ENCODE measurements at regions not wholly inside any gene's neighbourhood (a gene's known extent, or its start where the extent isn't known, plus 50 kb on each side); places are given as distances from the start of the nearest gene placed in this dataset.

DNA sequence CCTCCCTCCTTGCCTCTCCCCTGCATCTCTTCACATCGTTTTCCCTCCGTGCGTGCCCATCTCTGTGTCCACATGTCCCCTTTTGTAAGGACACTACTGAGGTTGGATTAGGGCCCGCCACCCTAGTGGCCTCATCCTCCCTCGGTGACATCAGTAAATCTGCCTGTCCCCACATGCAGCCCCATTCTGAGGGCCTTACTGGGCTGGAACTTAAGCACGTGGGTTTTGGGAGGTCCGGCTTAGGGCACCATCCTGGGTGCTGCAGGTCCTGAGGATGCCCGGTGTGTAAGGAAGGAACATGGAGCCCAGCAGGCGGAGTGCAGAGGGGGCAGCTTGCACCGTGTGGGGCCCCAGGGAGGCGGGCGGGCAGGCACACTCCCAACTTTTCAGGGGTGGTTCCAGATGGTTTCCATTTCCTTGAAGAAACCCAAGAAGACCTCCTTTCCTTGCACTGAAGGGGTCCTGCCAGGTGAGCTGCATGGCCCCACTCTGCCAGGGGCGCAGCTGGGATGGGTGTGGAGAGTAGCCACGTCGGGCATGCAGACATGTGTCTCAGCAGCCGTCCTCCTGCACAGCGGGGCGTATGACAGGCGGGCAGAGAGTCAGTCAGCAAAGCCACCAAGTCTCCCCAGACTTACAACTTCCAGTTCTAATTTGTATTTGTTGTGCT is 329.9 kb downstream of the QKI start (continued):
- TF ChIP-seq, protein P1, sequence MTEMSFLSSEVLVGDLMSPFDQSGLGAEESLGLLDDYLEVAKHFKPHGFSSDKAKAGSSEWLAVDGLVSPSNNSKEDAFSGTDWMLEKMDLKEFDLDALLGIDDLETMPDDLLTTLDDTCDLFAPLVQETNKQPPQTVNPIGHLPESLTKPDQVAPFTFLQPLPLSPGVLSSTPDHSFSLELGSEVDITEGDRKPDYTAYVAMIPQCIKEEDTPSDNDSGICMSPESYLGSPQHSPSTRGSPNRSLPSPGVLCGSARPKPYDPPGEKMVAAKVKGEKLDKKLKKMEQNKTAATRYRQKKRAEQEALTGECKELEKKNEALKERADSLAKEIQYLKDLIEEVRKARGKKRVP (CRISPR knock-in tag; IDR thresholded peaks at IDR 0.05), result no peak
- TF ChIP-seq HNRNPUL1 (IDR thresholded peaks at IDR 0.05; ENCODE audit: low read length) (no peak), NFXL1 (CRISPR knock-in tag; IDR thresholded peaks at IDR 0.05) (no peak), SMARCC2 (IDR thresholded peaks at IDR 0.05; ENCODE audit: low read depth) (no peak), NR2C1 (IDR thresholded peaks at IDR 0.05) (no peak), NR2C1 (tag; IDR thresholded peaks at IDR 0.05) (no peak), ZNF696 (CRISPR knock-in tag; conservative IDR thresholded peaks at IDR 0.05) (no peak)

DNA sequence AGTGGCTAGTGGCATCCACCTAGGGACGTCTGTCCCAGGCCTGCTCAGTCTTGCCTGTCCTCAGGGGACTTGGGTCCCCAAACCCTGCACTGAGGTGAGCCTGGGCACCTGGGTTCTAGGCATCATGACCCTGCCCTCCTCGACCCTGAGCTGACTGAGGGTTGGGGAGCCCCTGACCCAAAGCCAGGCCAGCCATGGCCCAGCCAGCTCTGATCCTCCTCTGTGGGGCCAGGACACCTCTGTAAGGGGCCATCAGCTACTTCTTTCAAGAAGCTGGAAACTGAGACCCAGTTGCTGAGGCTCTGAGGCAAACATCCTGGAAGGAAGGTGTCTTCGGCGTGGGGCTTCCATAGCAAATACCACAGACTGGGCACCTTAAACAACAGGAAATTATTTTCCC is 329.3 kb downstream of the QKI start:
- ChIA-PET POLR2A (no interaction called here), CTCF (ENCODE audit: low intra/inter-chr PET ratio) (no interaction called here)
- Histone ChIP-seq H3K36me3 (ENCODE audit: control insufficient read depth, insufficient read depth, low read length) (no peaks in the 10 kb centered on the region), H3K9me3 (replicated peaks; ENCODE audit: control insufficient read depth, insufficient read depth, low read depth, low read length) (peaks cover 5% of the 10 kb centered on the region; the same call in 1 of the 2 replicates), H3K4me3 (no peak overlapping the region), H3K27ac (ENCODE audit: extremely low read depth, low read depth, low read length) (no peak overlapping the region), H3K4me2 (ENCODE audit: insufficient read depth, low read length) (no peak overlapping the region), H3K9me1 (ENCODE audit: control insufficient read depth, insufficient read depth, low read length) (no peaks in the 10 kb centered on the region), H4K20me1 (replicated peaks; ENCODE audit: control insufficient read depth, insufficient read depth, low read length) (no peaks in the 10 kb centered on the region), H3K9ac (ENCODE audit: insufficient read depth in 1 of 2, low read depth in 2 of 2, low read length in 2 of 2) (no peak overlapping the region; a peak in 2 of 4 replicates), H3K79me2 (ENCODE audit: control insufficient read depth, insufficient read depth, low read length) (no peaks in the 10 kb centered on the region), H2AFZ (ENCODE audit: low read depth, low read length) (no peak overlapping the region), H3K27me3 (ENCODE audit: control insufficient read depth in 2 of 2, insufficient read depth in 2 of 2, low read length in 2 of 2) (peaks cover 6 to 60% of the 10 kb centered on the region in 2 experiments; a peak in 4 of 5 replicates), H3K4me1 (replicated peaks in 1 of 2; ENCODE audit: control insufficient read depth in 2 of 2, insufficient read depth in 2 of 2, low read length in 2 of 2) (peaks cover 10 to 16% of the 10 kb centered on the region in 2 experiments; a peak in 4 of 5 replicates)
- BruUV-seq (replicated peaks), result no TSS peak
- DNase-seq (ENCODE audit: extremely low read depth in 1 of 4, low spot score in 3 of 4) (no peak), ATAC-seq (no peak), FAIRE-seq (no peak)
- in situ Hi-C loops (cut with MboI) (no loop called here), intact Hi-C loops (cut with micrococcal nuclease) (no loop called here)
- 18% methylated on average over 4 of the region's 4 CpGs for WGBS (ENCODE audit: insufficient coverage, low coverage, missing lambda C conversion rate)
- TF ChIP-seq MTF1 (CRISPR knock-in tag; IDR thresholded peaks at IDR 0.05; ENCODE audit: borderline replicate concordance) (no peak), TRIM24 (IDR thresholded peaks at IDR 0.05) (no peak), FOS (IDR thresholded peaks at IDR 0.05; ENCODE audit: extremely low read depth, insufficient read length) (no peak), ZNF239 (CRISPR knock-in tag; IDR thresholded peaks at IDR 0.05) (no peak), MAFF (IDR thresholded peaks at IDR 0.05; ENCODE audit: low read length) (no peak), SMAD1 (IDR thresholded peaks at IDR 0.05; ENCODE audit: low read depth, low read length, partially characterized antibody) (no peak), ZBTB7A (IDR thresholded peaks at IDR 0.05; ENCODE audit: borderline replicate concordance, control insufficient read depth, low read depth, low read length) (no peak)
- TF ChIP-seq, protein P2, sequence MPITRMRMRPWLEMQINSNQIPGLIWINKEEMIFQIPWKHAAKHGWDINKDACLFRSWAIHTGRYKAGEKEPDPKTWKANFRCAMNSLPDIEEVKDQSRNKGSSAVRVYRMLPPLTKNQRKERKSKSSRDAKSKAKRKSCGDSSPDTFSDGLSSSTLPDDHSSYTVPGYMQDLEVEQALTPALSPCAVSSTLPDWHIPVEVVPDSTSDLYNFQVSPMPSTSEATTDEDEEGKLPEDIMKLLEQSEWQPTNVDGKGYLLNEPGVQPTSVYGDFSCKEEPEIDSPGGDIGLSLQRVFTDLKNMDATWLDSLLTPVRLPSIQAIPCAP (CRISPR knock-in tag; IDR thresholded peaks at IDR 0.05; ENCODE audit: borderline replicate concordance), result no peak
- TF ChIP-seq, protein P3, sequence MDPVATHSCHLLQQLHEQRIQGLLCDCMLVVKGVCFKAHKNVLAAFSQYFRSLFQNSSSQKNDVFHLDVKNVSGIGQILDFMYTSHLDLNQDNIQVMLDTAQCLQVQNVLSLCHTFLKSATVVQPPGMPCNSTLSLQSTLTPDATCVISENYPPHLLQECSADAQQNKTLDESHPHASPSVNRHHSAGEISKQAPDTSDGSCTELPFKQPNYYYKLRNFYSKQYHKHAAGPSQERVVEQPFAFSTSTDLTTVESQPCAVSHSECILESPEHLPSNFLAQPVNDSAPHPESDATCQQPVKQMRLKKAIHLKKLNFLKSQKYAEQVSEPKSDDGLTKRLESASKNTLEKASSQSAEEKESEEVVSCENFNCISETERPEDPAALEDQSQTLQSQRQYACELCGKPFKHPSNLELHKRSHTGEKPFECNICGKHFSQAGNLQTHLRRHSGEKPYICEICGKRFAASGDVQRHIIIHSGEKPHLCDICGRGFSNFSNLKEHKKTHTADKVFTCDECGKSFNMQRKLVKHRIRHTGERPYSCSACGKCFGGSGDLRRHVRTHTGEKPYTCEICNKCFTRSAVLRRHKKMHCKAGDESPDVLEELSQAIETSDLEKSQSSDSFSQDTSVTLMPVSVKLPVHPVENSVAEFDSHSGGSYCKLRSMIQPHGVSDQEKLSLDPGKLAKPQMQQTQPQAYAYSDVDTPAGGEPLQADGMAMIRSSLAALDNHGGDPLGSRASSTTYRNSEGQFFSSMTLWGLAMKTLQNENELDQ (CRISPR knock-in tag; IDR thresholded peaks at IDR 0.05; ENCODE audit: borderline replicate concordance), result no peak

All from K562 (cell line).